Fibroblast of lung (primary cell): ENCODE measurements at regions not wholly inside any gene's neighbourhood (a gene's known extent, or its start where the extent isn't known, plus 50 kb on each side); places are given as distances from the start of the nearest gene placed in this dataset.
"Not testable (repeated sequence)": the region's sequence is repeated elsewhere in the genome, so short reads cannot be mapped to it uniquely, and the experiment has no call there.

Experiments
- DNase-seq, 2 donors: peaks; one replicate each; pipeline versions ENCODE4 v3.0.0 to v3.0.0-alpha.2; 2010; ENCODE audit warnings: low read depth in 2 of 2
- H2AFZ ChIP-seq: 2 replicates; pipeline ENCODE4 v1.5.1; 2012; ENCODE audit warnings: low read length, control low read depth, inconsistent platforms
- H3K27ac ChIP-seq: 2 replicates; pipeline ENCODE4 v1.5.1; 2011; ENCODE audit warnings: low read length, control low read depth; ENCODE audit not compliant: insufficient read depth
- H3K27me3 ChIP-seq: 2 replicates; pipeline ENCODE4 v1.5.1; 2011; ENCODE audit warnings: mild to moderate bottlenecking, low read length; ENCODE audit not compliant: control insufficient read depth, insufficient read depth
- H3K36me3 ChIP-seq: 2 replicates; pipeline ENCODE4 v1.5.1; 2011; ENCODE audit warnings: low read length; ENCODE audit not compliant: control insufficient read depth, insufficient read depth
- H3K4me1 ChIP-seq: 2 replicates; pipeline ENCODE4 v1.5.1; 2011; ENCODE audit warnings: low read length; ENCODE audit not compliant: control insufficient read depth, insufficient read depth; ENCODE audit errors: extremely low read depth
- H3K4me2 ChIP-seq: 2 replicates; pipeline ENCODE4 v1.5.1; 2011; ENCODE audit warnings: low read length, control low read depth; ENCODE audit not compliant: insufficient read depth; ENCODE audit errors: extremely low read depth
- H3K4me3 ChIP-seq, 4 experiments: fragments of 200-600 bp in 1 of 4; sonication (generic) in 1 of 4; replicated peaks in 1 of 4; 2 replicates each; pipeline ENCODE4 v1.5.1; 2011 to 2016; ENCODE audit warnings: low read length in 4 of 4, low read depth in 3 of 4, mild to moderate bottlenecking in 3 of 4, control low read depth in 2 of 4, inconsistent platforms in 1 of 4, mixed read lengths in 1 of 4; ENCODE audit not compliant: insufficient read depth in 1 of 4; ENCODE audit errors: control extremely low read depth in 1 of 4
- H3K79me2 ChIP-seq: 2 replicates; pipeline ENCODE4 v1.5.1; 2012; ENCODE audit warnings: mild to moderate bottlenecking, low read length, inconsistent platforms; ENCODE audit not compliant: control insufficient read depth, insufficient read depth
- H3K9ac ChIP-seq: 2 replicates; pipeline ENCODE4 v1.5.1; 2011; ENCODE audit warnings: mild to moderate bottlenecking, low read length, control low read depth; ENCODE audit not compliant: insufficient read depth
- H3K9me3 ChIP-seq: 2 replicates; pipeline ENCODE4 v1.5.1; 2012; ENCODE audit warnings: low read depth, low read length; ENCODE audit not compliant: control insufficient read depth, insufficient read depth
- H4K20me1 ChIP-seq: 2 replicates; pipeline ENCODE4 v1.5.1; 2011; ENCODE audit warnings: low read length; ENCODE audit not compliant: control insufficient read depth, insufficient read depth; ENCODE audit errors: extremely low read depth
- EZH2 ChIP-seq: IDR thresholded peaks from 2 replicates; pipeline ENCODE4 v1.5.1; 2012; ENCODE audit warnings: low read length, control low read depth, mild to moderate bottlenecking; ENCODE audit errors: missing control alignments
- TF ChIP-seq, protein P1 (sequence below), 2 donors: IDR thresholded peaks in 1 of 2; conservative IDR thresholded peaks in 1 of 2; 1 replicate in 1 of 2; 2 replicates in 1 of 2; pipeline ENCODE4 v1.5.1; 2011 to 2012; ENCODE audit warnings: low read length in 2 of 2, control low read depth in 1 of 2, inconsistent platforms in 1 of 2, low read depth in 1 of 2, mild to moderate bottlenecking in 1 of 2

GRCh38 chr2:121155502-121156056 is 129.4 kb downstream of the TFCP2L1 start:
- no peak for DNase-seq

GRCh38 chr2:121157481-121157880 is 127.5 kb downstream of the TFCP2L1 start:
- H2AFZ ChIP-seq, result not testable (repeated sequence)

More at GRCh38 chr2:121155502-121156056, 129.4 kb downstream of the TFCP2L1 start:
- no peak overlapping the region for H2AFZ ChIP-seq
- H3K4me2 ChIP-seq, result no peak overlapping the region
- H3K27me3 ChIP-seq, result no peaks in the 10 kb centered on the region
- no peaks in the 10 kb centered on the region for H4K20me1 ChIP-seq
- no peaks in the 10 kb centered on the region for H3K36me3 ChIP-seq
- no peaks in the 10 kb centered on the region for H3K79me2 ChIP-seq
- H3K4me3 ChIP-seq, result no peak overlapping the region
- H3K9ac ChIP-seq, result no peak overlapping the region
- H3K4me1 ChIP-seq, result no peaks in the 10 kb centered on the region
- H3K9me3 ChIP-seq, result no peaks in the 10 kb centered on the region
- TF ChIP-seq EZH2, result no peak
- TF ChIP-seq, protein P1, sequence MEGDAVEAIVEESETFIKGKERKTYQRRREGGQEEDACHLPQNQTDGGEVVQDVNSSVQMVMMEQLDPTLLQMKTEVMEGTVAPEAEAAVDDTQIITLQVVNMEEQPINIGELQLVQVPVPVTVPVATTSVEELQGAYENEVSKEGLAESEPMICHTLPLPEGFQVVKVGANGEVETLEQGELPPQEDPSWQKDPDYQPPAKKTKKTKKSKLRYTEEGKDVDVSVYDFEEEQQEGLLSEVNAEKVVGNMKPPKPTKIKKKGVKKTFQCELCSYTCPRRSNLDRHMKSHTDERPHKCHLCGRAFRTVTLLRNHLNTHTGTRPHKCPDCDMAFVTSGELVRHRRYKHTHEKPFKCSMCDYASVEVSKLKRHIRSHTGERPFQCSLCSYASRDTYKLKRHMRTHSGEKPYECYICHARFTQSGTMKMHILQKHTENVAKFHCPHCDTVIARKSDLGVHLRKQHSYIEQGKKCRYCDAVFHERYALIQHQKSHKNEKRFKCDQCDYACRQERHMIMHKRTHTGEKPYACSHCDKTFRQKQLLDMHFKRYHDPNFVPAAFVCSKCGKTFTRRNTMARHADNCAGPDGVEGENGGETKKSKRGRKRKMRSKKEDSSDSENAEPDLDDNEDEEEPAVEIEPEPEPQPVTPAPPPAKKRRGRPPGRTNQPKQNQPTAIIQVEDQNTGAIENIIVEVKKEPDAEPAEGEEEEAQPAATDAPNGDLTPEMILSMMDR (conservative IDR thresholded peaks at IDR 0.05 in 1 of 2, IDR thresholded peaks at IDR 0.05 in 1 of 2; ENCODE audit: low read depth in 1 of 2, low read length in 2 of 2), result no peak
- H3K27ac ChIP-seq, result no peak overlapping the region

DNA sequence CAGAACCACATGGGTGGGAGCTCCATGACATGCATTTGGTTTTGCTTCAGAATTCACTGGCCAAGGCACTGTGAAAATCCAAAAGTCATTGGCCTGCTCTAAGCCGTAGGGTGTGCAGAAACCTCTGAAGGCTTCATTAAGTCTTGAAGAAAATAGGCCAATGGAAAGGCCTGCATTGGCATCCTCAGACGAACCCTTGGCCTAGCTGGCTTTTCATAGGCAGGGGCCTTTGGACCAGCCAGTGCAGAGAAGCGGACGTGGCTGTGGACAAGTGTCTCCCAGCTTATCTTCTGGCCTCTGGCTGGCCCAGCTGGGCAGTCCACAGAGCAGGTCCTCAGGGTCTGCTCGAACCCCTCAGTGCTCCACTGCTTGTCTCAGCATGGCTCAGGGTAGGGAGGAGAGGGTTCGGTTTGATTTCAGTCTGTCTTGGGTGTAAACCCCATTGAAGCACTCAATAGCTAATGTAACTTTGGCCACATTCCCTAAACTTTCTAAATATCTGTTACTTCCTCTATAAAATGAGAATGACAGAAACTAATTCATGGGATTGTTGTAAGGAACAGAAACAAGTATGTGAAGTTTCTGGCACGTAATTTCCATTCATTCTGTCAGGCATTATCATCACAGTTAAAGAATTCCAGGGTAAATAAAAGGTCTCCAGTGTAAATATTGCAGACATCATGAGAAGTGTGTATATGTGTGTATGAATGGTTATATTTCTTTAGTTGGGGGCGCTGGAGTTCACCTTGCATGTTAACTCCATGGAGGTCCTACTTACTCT is 125.5 kb downstream of the TFCP2L1 start:
- no peak overlapping the region for H3K9ac ChIP-seq
- no peak overlapping the region for H2AFZ ChIP-seq
- no peaks in the 10 kb centered on the region for H3K79me2 ChIP-seq
- no peaks in the 10 kb centered on the region for H4K20me1 ChIP-seq
- H3K4me2 ChIP-seq, result no peak overlapping the region
- no peaks in the 10 kb centered on the region for H3K27me3 ChIP-seq
- no peaks in the 10 kb centered on the region for H3K9me3 ChIP-seq
- TF ChIP-seq EZH2, result no peak
- TF ChIP-seq, protein P1 (conservative IDR thresholded peaks at IDR 0.05 in 1 of 2, IDR thresholded peaks at IDR 0.05 in 1 of 2; ENCODE audit: low read depth in 1 of 2, low read length in 2 of 2), result no peak
- H3K4me1 ChIP-seq, result no peaks in the 10 kb centered on the region
- H3K36me3 ChIP-seq, result no peaks in the 10 kb centered on the region
- H3K27ac ChIP-seq, result no peak overlapping the region
- no peak for DNase-seq
- H3K4me3 ChIP-seq, result no peak overlapping the region

More at GRCh38 chr2:121157481-121157880, 127.5 kb downstream of the TFCP2L1 start:
- not testable (repeated sequence) for H3K4me3 ChIP-seq, H3K79me2 ChIP-seq, H3K27me3 ChIP-seq, H3K9ac ChIP-seq, DNase-seq, H4K20me1 ChIP-seq, H3K4me2 ChIP-seq, H3K9me3 ChIP-seq, H3K4me1 ChIP-seq, H3K27ac ChIP-seq, H3K36me3 ChIP-seq
